ENCODE measurements at regions not wholly inside any gene's neighbourhood (a gene's known extent, or its start where the extent isn't known, plus 50 kb on each side); places are given as distances from the start of the nearest gene placed in this dataset.

DNA sequence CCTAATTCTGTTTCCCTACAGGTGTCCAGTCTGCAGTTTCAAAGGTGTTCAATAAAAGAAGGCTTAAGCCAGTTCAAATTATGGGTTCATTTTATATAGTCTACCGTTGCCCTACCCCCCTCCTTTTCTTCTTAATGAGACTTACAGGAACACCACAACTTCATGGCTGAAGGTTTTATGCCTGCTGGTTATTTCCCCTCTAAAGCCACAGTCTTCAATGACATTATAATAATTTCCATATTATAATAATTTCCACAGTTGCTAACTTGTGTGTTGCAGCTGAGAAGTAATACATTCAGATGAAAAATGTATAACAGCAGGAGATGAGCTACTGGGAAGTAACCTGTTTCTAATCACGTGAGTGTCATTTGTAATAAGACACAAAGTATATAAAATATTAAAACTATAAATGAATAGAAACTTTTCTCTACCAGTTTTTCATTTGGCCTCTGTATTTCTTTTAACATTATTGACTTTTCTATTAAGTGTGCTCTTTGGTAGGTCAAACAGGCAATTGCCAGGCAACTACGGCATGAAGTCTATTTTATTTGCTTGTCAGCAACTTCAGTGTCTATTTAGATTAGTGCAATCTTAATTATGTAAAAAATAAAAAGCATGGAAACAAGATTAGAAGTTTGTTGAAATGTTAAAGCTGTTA is 120.5 kb upstream of the HMHB1 start:
- DNase-seq, result no peak

DNA sequence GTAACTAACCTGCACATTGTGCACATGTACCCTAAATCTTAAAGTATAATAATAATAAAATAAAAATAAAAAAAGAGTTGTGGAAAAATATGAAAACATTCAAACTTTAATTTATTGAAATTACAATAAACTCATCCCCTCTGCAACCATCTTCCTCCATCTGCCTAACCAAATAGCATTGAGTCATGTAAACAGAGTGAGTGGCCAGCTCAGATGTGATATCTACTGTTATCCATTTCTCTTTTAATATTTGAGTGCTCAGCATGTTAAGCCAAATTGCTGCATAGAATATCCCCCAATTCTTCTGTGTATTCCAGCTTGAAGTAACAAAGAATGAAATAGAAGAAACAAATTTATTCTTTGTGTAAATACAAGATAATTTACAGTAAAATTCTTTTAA is 124.4 kb upstream of the HMHB1 start:
- no peak for DNase-seq

DNA sequence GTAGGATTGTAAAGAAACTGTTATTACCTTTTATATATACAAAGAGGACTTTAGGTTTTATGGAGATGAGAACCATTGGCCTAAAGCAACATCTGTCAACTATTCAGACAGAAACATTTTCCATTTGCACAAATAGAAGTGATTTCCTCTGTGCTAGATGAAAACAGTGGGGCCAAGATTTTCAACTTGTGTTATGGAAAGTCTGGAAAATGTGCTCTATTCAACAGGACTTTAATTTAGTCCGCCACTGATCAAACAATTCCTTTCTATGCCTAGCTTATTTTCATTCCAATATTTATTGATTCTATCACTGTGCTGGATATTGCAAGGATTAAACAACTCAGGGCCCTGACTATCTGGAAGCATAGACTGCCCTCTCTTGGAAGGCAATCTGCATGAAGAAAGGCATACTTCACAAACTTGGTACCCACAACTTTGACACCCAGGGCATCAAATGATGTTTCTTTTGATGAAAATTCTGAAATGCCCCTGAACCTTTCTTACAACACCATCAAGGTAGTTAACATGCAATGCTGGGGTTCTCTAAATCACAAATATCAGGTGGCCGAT is 126.6 kb upstream of the HMHB1 start:
- no peak for DNase-seq

DNA sequence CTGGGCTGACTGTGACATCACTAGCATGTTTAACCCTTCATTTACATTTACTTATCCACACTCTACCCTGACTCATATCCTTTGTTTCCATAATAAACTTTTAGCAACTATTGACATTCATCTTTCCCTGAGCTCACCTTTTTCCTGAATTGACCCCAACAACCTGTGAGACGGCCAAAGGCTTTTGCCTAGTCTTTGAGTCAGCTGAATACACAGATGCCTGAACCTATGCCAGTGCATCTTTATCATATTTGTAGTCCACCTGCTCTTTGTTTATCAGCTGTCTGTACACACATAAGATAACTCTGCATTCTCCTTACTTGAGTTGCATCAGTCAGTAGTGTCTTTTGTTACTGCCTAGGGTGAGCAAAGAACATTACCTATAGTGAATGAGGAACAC is 128.5 kb upstream of the HMHB1 start:
- DNase-seq, result no peak

GRCh38 chr5:143682929-143683386 is 129.0 kb upstream of the HMHB1 start:
- DNase-seq, result no peak

DNA sequence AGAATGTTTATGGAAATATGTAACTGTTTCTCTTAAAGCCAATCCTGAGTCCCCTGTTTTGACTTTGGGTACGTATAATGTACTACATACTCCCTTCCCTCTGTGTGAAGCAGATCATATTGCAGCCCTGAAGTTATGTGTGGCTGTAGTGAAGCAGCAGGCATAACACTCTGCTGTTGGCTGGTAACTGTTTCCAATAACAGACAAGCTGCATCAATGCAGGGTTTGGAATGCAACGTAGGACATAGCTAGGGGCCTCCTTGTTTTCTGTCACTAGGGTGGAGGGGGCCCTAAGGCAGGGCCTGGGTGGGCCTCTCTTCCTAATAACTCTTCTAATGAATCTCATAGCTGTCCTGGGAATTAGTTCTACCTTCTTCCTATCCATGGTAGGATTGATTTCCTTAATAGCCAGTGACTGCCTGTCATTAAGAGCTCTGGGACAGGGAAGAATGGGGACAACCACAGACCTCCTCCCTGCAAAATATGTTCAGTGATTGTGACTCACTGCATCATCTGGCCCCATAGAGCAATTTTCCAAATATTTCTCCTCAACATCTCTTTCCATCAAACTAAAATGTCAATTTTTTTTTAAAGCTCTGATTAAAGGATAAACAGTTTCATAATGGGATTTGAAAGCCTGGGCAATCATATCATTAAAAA is 129.6 kb upstream of the HMHB1 start:
- DNase-seq, result no peak

- no peak for DNase-seq
These were observed 131.2 kb upstream of the HMHB1 start for GRCh38 chr5:143680672-143681259.

DNA sequence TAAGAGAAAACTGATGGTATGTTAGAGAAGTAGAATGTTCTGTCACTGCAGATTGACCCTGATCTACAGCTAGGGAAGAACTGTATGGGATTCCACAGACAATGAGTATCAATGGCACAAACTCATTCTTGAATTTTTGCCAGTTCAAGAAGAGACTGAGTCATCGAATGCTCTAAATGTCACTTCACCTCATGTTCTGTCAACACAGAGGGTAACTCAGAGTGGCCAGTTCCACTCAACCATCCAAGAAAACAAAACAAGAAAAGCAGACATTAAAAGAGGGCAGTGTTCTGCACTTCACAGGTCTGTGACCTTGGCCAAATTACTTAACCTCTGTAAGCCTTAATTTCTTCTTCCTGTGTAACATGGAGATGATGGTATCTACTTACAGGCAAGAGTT is 132.2 kb upstream of the HMHB1 start:
- DNase-seq, result no peak

- DNase-seq, result no peak
These were observed 133.6 kb upstream of the HMHB1 start for GRCh38 chr5:143678148-143678905.

GRCh38 chr5:143677403-143677802 is 134.6 kb upstream of the HMHB1 start:
- DNase-seq, result no peak

DNA sequence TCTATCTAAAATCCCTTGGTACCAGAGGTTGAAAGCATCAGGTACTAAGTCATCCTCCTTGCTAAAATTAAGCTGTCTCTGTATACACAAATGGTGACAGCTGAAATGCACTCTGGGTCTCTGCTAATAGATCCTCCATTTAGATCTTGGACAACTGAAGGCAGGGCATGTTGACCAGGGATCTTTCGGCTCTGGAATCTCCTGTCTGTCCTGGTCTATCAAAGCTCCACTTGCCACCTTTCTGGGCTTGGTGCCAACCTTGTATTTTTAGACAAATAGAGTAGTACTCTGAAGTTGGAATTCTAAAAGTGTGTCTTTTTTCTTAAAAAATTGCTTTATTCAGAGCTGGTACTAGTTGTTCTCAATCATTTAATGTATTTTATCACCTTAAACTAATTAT is 135.2 kb upstream of the HMHB1 start:
- no peak for DNase-seq

DNA sequence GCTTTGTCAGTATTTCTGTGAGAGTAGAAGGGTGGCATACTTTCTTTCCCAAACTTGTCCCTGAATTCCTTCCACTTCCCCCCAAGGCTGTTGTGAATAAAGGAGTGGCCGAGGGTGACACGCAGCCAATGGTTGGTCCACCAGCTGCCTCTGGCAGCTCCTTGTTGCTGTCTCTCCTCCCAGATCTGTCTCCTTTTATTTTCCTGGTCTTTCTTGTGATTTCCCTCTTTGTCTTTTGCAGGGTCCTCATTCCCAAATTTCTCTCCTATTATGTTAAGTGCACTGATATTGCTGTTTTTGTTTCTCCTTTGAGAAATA is 137.5 kb upstream of the HMHB1 start:
- DNase-seq, result no peak

GRCh38 chr5:143673676-143674468 is 138.1 kb upstream of the HMHB1 start:
- DNase-seq, result no peak

GRCh38 chr5:143672806-143673205 is 139.2 kb upstream of the HMHB1 start:
- no peak for DNase-seq

DNA sequence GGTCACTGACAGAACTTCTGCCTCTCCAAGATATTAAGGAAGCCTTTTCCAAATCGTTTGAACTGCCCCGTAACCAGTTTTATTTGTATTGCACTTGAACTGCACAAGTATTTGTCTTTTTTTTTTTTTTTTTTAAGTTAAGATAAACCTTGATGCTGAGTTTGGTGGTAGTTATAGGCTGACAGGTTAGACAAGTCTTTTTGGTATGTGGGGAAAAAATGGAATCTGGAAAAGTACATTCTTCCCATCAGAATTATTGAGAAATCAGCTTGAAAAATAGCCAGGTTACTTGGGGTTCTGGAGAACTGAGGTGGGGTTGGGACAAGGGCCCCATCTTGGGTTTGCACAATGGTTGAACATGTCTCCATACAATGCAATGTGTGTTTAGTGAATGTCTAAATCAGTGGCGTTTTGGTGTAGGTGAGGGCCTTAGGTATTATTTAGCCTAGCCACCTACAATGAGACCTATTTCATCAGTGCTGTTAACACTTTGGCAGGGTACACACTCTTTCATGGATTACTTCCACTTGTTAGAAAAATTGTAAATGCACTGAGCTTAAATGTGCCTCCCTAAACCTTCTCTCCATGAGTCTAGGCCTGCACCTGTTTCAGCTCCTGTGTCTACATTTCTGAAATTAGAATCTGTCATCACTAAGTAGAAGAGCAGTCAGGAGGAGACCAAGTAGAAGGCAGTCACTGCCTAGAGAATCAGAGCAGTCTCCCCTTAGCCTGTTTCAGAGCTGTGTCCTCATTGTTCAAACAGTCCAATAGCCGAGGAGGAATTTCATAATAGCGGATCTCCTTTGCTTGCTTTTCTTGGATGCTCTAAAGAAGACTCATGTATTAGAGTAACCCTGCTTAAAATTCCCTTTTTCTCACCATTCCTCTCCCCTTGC is 140.0 kb upstream of the HMHB1 start:
- DNase-seq, result no peak

DNA sequence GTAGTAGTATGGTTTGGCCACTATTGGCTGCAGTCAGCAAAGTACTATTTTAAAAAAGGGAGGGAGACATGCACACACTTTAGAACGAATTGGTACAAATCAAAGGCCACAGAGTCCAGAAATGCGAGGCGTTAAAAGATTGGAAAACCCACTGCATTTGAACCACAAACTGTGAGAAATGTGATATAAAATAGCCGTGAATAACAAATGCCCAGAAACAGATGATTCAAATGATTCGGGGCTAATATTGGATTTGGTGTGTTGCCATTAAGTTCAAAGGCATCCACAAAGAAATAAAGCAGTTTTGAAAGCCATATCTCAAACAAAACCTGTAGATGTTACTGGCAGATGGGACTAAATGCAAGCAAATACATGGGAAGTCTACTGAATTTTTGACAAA is 140.9 kb upstream of the HMHB1 start:
- no peak for DNase-seq

DNA sequence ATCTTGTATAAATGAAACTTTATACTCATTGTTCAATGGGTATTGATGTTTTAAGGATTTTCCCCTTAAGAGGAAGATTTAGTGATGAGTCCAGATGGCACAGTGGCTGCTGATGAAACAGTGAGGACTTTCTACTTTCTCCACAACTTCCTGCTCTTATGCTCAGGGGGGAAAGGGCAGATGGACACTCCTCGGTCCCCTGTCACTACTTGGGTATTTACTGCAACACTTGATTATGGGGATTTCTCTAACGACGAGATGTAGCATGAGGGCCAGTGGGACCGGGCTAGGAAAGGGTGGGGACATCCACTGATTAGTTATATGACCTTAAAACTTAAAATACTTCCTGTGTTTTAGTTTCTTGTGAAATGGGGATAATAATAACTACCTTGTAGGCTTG is 146.1 kb upstream of the HMHB1 start:
- DNase-seq, result no peak

- DNase-seq, result no peak
These were observed 147.3 kb upstream of the HMHB1 start for GRCh38 chr5:143664623-143665022.

- DNase-seq, result no peak
These were observed 148.1 kb upstream of the HMHB1 start for GRCh38 chr5:143663872-143664271.

DNA sequence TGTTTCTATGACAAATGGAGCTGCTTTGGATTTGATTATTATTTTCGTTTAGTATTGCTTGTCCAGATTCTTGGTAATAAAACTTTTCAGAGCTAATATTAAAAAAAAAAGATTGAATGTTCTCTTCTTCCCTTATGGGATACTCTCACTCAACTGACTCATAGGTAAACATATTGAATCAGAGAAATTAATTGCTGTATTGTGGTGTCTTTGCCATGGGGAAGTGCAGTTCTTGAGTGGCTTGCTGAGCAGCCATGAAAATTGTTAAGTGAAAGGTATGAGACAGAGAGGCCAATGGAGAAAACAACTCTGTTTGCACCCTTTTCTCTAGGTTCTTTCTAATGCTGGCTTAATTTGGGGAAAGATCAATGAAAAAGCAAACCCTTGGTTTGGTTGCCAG is 149.9 kb upstream of the HMHB1 start:
- no peak for DNase-seq

DNA sequence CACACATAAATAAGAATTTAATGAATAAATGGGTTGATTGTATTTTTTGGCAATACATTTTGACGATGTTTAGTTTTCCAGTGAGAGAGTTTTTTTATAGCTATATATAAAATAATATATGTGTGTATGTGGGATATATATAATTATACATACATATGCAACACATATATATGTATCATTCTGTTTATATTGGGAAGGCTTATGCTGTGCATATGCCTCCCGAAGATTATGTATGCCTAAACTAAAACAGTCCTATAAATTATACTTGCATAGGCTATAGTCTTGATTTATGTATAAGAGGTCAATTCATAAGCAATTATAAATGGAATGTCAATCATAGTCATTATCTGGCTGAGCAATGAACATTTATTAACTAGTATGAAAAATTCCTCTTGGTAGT is 151.3 kb upstream of the HMHB1 start:
- no peak for DNase-seq
